Parathyroid adenoma (tissue), 2 donors: ENCODE measurements at regions not wholly inside any gene's neighbourhood (a gene's known extent, or its start where the extent isn't known, plus 50 kb on each side); places are given as distances from the start of the nearest gene placed in this dataset.

Experiments
- H2AFZ ChIP-seq: fragments of 300-600 bp; sonication (generic); one replicate; pipeline ENCODE4 v1.7.0; 2017; ENCODE audit warnings: antibody characterized with exemption, mild to moderate bottlenecking
- H3K27ac ChIP-seq: fragments of 300-600 bp; sonication (generic); one replicate; pipeline ENCODE4 v1.7.0; 2017
- H3K27me3 ChIP-seq: fragments of 300-600 bp; sonication (generic); one replicate; pipeline ENCODE4 v1.7.0; 2017; ENCODE audit warnings: low read length; ENCODE audit not compliant: control insufficient read depth, insufficient read depth
- H3K36me3 ChIP-seq: fragments of 300-600 bp; sonication (generic); one replicate; pipeline ENCODE4 v1.7.0; 2017; ENCODE audit warnings: low read length; ENCODE audit not compliant: control insufficient read depth, insufficient read depth
- H3K4me1 ChIP-seq: fragments of 300-600 bp; sonication (generic); one replicate; pipeline ENCODE4 v1.7.0; 2017; ENCODE audit warnings: control low read depth
- H3K4me2 ChIP-seq: fragments of 300-600 bp; sonication (generic); one replicate; pipeline ENCODE4 v1.7.0; 2017; ENCODE audit warnings: low read length
- H3K4me3 ChIP-seq: fragments of 300-600 bp; sonication (generic); one replicate; pipeline ENCODE4 v1.7.0; 2017; ENCODE audit warnings: low read depth, low read length
- H3K79me2 ChIP-seq: fragments of 300-600 bp; sonication (generic); one replicate; pipeline ENCODE4 v1.7.0; 2017; ENCODE audit warnings: control low read depth
- H3K9ac ChIP-seq: fragments of 300-600 bp; sonication (generic); one replicate; pipeline ENCODE4 v1.7.0; 2017; ENCODE audit warnings: mild to moderate bottlenecking
- H3K9me3 ChIP-seq: fragments of 300-600 bp; sonication (generic); one replicate; pipeline ENCODE4 v1.7.0; 2017; ENCODE audit warnings: low read length; ENCODE audit not compliant: control insufficient read depth
- TF ChIP-seq, protein P1 (sequence below): fragments of 300-600 bp; sonication (generic); IDR thresholded peaks from one replicate; pipeline ENCODE4 v1.7.0; 2017; ENCODE audit warnings: antibody characterized with exemption, mild to moderate bottlenecking
- donor health status: primary hyperparathyroidism.

DNA sequence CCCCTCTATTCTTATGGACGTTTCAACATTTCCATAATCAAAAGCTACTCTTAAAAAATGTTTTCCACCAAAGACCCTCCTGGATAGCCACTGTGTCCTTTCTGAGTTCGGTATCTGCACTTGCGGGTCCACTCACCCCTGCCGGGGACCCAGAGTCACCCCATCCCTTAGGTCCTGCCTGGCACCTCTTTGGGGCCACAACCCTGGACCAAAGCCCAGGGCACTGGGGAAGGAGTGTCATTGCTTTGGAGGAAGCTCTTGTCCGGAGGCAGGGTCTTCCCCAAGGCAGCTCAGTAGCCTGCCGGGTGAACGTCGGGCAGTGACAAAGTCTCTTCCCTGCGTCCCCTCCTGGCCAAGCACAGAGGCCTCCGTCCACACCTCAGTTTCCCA, 129.6 kb downstream of the RFLNA start:
- no peaks in the 10 kb centered on the region for H3K27me3 ChIP-seq
- no peak overlapping the region for H3K4me3 ChIP-seq
- no peak overlapping the region for H2AFZ ChIP-seq
- H3K9me3 ChIP-seq = no peaks in the 10 kb centered on the region
- no peaks in the 10 kb centered on the region for H3K4me1 ChIP-seq
- peaks cover 10% of the 10 kb centered on the region for H3K79me2 ChIP-seq
- H3K36me3 ChIP-seq = no peaks in the 10 kb centered on the region
- H3K9ac ChIP-seq = no peak overlapping the region
- TF ChIP-seq, protein P1, sequence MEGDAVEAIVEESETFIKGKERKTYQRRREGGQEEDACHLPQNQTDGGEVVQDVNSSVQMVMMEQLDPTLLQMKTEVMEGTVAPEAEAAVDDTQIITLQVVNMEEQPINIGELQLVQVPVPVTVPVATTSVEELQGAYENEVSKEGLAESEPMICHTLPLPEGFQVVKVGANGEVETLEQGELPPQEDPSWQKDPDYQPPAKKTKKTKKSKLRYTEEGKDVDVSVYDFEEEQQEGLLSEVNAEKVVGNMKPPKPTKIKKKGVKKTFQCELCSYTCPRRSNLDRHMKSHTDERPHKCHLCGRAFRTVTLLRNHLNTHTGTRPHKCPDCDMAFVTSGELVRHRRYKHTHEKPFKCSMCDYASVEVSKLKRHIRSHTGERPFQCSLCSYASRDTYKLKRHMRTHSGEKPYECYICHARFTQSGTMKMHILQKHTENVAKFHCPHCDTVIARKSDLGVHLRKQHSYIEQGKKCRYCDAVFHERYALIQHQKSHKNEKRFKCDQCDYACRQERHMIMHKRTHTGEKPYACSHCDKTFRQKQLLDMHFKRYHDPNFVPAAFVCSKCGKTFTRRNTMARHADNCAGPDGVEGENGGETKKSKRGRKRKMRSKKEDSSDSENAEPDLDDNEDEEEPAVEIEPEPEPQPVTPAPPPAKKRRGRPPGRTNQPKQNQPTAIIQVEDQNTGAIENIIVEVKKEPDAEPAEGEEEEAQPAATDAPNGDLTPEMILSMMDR = no peak
- no peak overlapping the region for H3K4me2 ChIP-seq
- H3K27ac ChIP-seq = no peak overlapping the region

DNA sequence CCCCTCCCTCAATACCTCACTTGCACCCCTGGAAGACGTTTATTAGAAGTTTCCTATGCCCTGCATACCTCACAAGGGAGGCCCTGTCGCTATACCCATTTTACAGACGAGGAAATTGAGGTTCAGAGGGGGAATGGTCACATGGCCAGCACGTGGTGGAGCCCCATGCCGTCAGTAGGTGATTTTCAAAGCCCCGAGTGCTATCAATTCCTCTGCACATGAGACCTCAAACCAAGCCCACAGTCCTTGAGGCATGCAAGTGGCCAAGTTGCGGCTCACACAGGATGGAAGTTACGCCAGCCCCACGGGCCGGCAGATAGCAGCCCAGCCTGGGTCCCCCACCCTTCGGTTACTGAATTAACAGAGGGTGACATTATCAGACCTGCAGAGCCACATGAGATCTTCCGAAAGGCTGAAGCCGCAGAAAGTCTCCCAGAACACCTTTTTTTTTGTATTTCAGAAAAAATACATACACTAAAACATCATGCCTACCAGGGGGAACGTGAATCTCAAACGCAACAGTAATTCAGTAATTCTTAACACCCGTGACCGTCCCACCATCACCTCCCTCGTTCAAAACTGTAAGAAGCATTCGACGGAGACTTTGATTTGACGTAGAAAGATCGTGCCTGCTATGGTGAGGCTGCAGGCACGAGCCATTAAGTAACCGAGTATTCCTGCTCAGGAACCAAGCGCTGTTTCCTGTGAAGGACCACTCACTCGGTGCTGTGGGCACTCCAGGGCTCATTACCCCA, 129.0 kb downstream of the RFLNA start:
- no peak overlapping the region for H3K4me2 ChIP-seq
- H3K27ac ChIP-seq = peak overlapping the region; percentile 82
- H3K27me3 ChIP-seq = no peaks in the 10 kb centered on the region
- no peak overlapping the region for H2AFZ ChIP-seq
- no peak overlapping the region for H3K4me3 ChIP-seq
- H3K79me2 ChIP-seq = peaks cover 11% of the 10 kb centered on the region
- H3K4me1 ChIP-seq = no peaks in the 10 kb centered on the region
- no peaks in the 10 kb centered on the region for H3K9me3 ChIP-seq
- TF ChIP-seq, protein P1 = no peak
- no peak overlapping the region for H3K9ac ChIP-seq
- no peaks in the 10 kb centered on the region for H3K36me3 ChIP-seq

DNA sequence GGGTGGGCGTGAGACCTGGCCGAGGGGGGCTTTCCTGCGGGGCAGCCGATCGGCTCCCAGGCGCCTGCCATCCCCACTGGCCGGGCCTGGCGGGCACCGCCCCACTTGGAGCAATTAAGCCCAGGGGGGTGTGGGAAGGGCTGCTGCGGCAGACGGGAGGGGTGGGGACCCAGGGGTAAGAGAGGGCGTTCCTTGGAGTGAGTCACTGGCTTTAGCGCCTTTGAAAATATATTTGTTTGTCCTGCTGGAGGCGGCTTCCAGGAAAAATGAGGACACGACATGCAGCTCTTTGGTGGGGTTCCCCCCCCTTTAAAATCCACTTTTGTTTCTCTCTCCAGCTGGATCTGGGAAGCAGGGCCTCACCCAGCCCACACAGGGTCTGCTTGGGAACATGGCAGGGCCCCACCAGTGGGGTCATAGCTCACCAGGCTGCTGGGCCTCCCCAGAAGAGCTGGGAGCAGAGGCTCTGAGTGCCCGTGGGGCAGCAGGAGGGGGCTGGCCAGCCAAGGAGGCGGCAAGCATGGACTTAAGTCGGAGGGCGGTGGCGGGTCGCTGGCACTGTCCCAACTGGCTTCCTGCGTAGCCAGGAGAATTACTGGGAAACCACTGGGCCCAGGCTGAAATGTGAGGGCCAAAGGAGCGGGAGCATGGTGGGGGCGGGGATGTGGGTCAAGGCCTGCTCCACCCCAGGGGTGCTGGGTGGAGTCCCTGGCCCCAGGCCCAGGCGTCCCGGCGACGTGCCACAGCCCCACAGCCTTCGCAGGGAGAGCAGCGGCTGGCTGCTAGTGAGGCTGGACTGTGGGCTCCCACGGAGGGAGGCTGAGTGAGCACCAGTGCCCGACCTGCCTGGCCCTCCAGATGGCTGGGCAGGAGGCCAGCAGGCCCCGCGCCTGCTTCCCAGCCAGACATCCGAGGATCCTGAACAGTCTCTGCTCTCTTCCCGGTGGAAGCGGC, 128.0 kb downstream of the RFLNA start:
- H3K4me3 ChIP-seq = no peak overlapping the region
- no peak overlapping the region for H2AFZ ChIP-seq
- H3K4me2 ChIP-seq = no peak overlapping the region
- H3K36me3 ChIP-seq = no peaks in the 10 kb centered on the region
- TF ChIP-seq, protein P1 = no peak
- H3K4me1 ChIP-seq = no peaks in the 10 kb centered on the region
- H3K9me3 ChIP-seq = no peaks in the 10 kb centered on the region
- peak overlapping the region; percentile 82 for H3K27ac ChIP-seq
- H3K79me2 ChIP-seq = peaks cover 13% of the 10 kb centered on the region
- no peaks in the 10 kb centered on the region for H3K27me3 ChIP-seq
- H3K9ac ChIP-seq = no peak overlapping the region

DNA sequence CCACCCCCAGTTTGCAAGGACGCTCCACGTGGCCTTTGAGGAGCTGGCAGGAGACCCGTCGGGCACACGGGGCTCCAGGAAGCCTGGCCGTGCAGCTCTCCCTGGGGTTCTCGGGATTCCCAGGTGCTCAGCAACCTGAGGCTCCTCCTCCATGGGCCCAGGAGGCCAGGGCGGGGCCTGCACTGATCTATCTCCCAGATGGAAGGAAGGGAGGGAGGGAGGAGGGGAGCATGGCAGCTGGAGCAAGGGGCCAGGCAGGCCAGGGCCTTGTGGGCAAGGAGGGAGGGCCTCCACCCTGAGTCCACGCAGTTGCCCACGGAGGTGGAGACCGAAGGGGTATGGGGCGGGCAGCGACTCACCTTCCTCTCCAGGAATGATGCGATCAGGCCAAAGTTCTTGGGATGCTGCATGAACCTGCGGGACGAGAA, 127.3 kb downstream of the RFLNA start:
- Histone ChIP-seq H3K9ac (no peak overlapping the region), H3K27ac (peak overlapping the region; percentile 49), H3K4me2 (no peak overlapping the region), H3K9me3 (no peaks in the 10 kb centered on the region), H2AFZ (no peak overlapping the region), H3K27me3 (no peaks in the 10 kb centered on the region), H3K36me3 (no peaks in the 10 kb centered on the region), H3K79me2 (peaks cover 13% of the 10 kb centered on the region), H3K4me1 (no peaks in the 10 kb centered on the region), H3K4me3 (no peak overlapping the region)
- TF ChIP-seq, protein P1 = no peak
